Tibial nerve (tissue), 3 donors: ENCODE measurements at regions not wholly inside any gene's neighbourhood (a gene's known extent, or its start where the extent isn't known, plus 50 kb on each side); places are given as distances from the start of the nearest gene placed in this dataset.

Experiments
- POLR2A ChIP-seq, 2 donors: fragments of 450-650 bp; IDR thresholded peaks; one replicate each; pipeline ENCODE4 v1.6.1; 2017; ENCODE audit warnings: antibody characterized with exemption in 2 of 2, mild to moderate bottlenecking in 2 of 2, moderate library complexity in 2 of 2
- TF ChIP-seq, protein P1 (sequence below), 5 experiments: fragments of 200-600 bp in 3 of 5; fragments of 450-650 bp in 2 of 5; sonication (generic) in 3 of 5; IDR thresholded peaks; one replicate each; pipeline ENCODE4 v1.5.1; 2016 to 2019; ENCODE audit warnings: antibody characterized with exemption in 5 of 5, mild to moderate bottlenecking in 3 of 5, moderate library complexity in 2 of 5

DNA sequence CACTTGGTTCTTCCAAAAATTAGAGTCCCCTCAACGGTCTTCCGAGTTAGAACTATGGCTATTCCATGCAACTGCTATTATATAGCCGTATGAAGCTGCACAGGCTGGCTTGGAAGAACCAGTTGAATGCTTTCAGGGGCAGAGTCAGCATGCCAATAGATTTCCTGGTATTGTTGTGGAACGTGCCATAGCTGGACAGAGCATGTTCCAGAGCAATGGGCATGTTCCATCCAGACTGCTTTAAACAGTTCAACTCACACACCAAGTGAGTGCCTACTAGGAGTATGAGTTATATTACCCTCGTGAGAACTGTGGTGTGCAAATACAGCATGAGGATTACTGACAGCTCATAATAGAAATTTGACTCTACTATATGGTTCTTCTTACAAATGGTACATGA lies 682.0 kb downstream of the SATB2 start:
- no peak for TF ChIP-seq POLR2A (IDR thresholded peaks at IDR 0.05)
- TF ChIP-seq, protein P1, sequence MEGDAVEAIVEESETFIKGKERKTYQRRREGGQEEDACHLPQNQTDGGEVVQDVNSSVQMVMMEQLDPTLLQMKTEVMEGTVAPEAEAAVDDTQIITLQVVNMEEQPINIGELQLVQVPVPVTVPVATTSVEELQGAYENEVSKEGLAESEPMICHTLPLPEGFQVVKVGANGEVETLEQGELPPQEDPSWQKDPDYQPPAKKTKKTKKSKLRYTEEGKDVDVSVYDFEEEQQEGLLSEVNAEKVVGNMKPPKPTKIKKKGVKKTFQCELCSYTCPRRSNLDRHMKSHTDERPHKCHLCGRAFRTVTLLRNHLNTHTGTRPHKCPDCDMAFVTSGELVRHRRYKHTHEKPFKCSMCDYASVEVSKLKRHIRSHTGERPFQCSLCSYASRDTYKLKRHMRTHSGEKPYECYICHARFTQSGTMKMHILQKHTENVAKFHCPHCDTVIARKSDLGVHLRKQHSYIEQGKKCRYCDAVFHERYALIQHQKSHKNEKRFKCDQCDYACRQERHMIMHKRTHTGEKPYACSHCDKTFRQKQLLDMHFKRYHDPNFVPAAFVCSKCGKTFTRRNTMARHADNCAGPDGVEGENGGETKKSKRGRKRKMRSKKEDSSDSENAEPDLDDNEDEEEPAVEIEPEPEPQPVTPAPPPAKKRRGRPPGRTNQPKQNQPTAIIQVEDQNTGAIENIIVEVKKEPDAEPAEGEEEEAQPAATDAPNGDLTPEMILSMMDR (IDR thresholded peaks at IDR 0.05): no peak
